NCI-H1417 (cell line): ENCODE measurements at regions not wholly inside any gene's neighbourhood (a gene's known extent, or its start where the extent isn't known, plus 50 kb on each side); places are given as distances from the start of the nearest gene placed in this dataset.

Experiments
- DNase-seq, 3 experiments: peaks; one replicate each; lab custom pipeline; 2025; lab: John Stamatoyannopoulos, UW

DNA sequence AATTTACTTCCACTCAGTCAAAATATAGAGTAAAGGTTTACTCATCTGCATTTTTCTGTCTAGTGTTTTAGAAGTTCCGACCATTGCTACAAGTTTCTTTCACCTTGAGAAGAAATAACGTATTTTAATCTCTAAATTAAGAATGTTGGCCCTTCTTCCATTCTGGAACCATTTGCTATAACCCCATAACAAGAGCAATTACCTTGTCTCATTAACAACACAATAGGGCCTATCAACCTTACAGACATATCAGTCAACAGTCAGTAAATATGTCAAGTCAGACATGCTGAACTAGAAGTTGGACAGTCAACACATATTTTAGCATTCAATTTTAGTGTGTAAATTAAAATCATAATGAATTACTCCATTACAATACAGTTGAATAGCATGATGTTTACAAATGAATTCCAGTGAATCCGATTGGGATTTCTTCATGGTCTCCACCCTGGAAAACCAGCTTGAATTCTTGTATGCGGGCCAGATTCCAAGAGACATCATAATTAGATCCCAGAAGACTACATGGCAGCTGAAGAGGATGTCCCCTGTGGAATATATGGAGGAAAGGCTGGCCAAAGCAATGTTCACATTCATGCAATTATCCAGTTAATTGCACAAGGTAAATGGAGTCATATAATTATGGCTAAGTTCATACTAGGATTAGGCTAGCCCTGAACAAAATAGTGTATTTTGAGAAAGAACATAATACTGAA, 196.2 kb upstream of the TARS1 start:
- no peak for DNase-seq

DNA sequence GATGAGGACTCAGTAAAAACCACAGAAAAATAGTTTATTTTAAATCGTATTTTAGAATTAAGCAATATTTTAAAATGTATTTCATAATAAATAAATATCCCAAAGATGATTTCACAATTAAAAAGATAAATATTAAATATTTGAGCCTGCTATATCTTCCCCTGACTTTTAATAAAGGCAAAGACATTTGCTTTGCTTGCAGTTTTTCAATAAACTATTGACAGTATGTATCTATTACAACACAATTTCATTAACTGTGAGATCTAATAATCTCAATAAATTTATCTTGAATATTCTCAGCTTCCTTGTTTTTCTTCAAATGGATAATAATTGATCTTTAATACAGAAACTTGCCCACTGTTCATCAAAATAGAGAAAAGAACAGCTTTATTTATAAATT, 186.2 kb upstream of the TARS1 start:
- no peak for DNase-seq

DNA sequence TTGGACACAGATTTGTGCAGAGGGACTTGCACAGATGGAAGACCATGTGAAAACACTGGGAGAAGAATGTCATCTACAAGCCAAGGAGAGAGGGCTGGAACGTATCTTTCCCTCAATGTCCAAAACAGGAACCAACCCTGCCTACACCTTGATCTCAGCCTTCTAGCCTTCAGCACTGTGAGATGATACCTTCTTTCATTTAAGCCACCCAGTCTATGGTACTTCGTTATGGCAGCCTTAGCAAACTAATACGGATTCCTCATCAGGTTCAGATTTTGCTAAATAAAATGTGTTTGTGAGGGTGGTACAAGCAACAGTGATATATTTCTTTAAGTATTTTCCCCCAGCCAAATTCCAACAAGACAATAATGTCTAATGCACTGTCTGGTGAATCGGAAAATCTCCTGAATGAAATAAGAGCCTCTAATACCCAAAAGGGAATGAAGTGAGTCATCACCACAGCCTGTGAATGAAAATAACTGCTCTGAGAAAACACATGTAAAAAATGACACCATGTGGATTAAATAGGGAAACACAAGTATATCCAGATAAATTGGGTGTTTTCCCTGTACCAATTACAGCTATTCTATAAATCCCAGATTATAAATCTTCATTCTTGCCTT, 182.8 kb upstream of the TARS1 start:
- no peak for DNase-seq

- DNase-seq, result no peak
These were observed 182.2 kb upstream of the TARS1 start for GRCh38 chr5:33258553-33258952.

DNA sequence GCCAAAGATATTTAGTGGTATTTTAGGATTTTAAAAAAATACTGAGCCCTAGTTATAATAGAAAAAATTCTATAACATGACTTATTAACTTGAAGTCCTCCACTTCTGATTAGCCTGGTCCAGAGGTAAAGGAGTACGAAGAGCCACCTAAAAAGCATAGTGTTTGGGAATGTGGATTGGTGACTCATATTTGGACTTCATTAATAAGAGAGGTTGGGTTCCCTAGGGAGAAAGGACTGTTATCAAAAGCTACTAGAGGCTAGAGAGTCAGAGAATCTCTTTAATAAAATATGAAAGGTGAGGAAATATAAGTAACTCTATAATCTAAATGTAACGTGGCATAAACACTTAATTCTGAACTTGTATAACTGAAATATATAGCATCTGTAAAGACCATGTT, 180.7 kb upstream of the TARS1 start:
- DNase-seq, result no peak

GRCh38 chr5:33261305-33261704, 179.5 kb upstream of the TARS1 start:
- DNase-seq, result no peak

- no peak for DNase-seq
These were observed 179.0 kb upstream of the TARS1 start for GRCh38 chr5:33261747-33262146.

GRCh38 chr5:33267801-33268200, 173.0 kb upstream of the TARS1 start:
- DNase-seq, result no peak

DNA sequence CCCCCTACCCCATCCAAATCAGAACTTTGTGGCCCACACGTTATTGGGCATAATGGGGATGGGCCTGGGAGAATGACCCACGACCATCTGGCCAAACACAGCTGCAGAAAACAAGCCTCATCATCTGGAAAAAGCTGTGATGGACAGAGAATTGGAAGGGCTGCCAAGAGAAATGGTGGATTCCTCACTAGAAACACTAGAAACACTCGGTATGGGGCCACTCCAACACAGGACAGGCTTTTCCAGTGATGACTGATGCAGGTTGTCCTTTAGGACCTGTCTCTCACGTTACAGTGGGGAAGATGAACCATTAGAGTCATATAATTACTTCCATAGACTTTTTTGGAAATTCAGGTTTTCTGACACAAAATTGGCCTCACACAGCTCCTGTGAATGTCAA, 172.4 kb upstream of the TARS1 start:
- no peak for DNase-seq

DNA sequence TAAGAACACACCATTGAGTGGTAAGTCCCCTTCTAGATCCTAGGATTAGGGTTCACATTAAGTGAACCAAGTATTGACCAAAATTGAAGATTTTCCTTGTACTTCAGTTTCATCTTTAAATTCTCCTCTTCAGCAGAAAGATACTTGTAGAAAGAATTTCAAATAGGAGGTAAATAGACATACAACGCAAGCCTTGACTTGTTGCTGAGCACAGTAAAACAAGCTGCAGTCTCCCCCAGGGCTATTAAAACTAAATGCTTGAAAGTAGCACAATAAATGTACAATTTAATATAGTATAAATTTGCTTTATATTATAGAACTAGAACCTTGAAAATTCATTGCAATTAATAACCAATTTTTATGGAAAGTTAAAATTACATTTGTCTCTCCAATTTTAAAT, 170.1 kb upstream of the TARS1 start:
- no peak for DNase-seq

DNA sequence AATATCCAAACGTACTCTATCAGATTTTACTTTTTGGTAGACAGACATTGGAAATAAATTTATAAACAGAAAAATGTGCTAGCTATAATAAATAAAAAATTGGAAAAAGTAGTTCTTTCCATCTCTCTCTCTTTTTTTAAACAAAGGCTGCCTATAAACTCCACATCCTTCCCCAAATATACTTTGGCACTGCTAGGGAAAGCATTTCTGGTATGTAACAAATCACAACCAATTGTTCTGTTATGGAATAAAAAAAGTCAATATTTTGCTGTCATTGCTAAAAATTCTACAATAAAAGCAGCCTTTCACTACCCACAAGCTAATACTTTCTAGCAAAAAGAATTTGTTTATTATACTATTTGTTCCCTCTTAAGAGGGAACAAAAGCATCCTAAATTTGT, 169.2 kb upstream of the TARS1 start:
- DNase-seq, result no peak

- DNase-seq, result no peak
These were observed 168.5 kb upstream of the TARS1 start for GRCh38 chr5:33272288-33272687.

- DNase-seq, result no peak
These were observed 166.8 kb upstream of the TARS1 start for GRCh38 chr5:33273985-33274384.

DNA sequence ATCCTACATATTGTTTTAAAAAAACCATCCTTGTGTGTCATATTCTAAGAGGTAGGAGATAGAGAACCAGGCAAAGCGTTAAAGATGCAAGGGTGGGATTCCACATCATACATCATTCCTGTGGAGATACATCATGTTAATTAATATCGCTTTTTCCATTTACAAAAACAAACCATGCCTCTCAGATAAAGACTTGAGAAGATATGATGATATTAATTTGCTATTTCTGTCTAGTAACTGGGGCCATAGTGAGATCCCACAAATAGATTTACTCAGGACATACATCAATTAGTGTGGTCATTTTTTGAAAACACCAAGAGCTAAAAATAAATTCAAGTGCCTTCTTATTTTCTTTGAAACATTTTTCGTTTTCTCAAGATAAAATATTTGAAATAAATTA, 165.4 kb upstream of the TARS1 start:
- no peak for DNase-seq

DNA sequence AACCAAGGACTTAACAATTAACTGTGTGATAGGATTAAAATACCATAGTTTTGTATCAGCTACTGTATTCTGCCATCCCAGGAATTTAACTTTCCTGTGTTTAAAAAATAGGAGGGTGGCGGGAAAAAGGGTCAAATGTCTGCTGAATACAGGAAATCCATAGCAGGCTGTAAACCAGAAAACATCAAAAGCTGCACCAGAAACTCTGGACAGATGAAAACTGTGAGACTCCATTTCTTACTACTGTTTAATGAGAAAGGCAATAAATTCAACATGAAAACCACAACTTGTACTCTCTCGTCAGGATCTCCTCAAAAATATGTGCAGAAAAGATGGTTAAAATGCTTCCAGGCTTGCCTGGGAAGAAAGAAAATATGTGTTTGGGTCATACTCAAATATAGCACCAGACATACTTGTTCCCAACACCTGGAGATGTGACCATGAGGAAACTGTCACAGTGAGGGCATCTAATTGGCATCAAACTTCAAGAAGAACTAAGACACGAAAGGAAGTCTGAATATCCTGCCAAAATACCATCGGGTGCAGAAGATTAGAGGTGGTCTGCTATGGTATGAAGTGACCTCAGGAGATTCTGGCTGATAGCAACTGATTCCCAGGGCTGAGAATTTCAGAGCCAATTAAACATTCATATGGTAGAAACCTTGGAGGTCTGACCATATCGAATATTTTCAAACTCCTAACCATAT, 164.7 kb upstream of the TARS1 start:
- no peak for DNase-seq

GRCh38 chr5:33276628-33276950, 164.2 kb upstream of the TARS1 start:
- DNase-seq, result no peak

- DNase-seq, result no peak
These were observed 163.6 kb upstream of the TARS1 start for GRCh38 chr5:33277061-33277650.

DNA sequence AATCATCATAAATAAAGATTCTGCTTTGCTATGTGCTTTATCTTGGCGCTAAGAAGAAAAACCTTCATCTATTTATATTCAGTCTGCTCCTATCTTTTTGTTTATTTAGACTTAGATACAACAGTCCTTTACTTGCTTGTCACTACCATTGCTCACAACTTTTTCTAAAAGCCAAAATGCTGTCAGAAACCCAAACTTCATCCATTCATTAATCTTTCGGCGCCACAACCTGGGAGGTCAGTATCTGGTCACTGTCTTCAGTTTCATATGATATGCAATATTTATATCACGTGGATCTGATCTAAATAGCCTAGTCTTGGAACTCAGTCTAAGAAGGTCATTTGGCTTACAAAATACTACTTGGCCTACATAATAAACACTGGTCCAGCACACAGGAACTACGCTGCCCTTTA, 159.3 kb upstream of the TARS1 start:
- no peak for DNase-seq

DNA sequence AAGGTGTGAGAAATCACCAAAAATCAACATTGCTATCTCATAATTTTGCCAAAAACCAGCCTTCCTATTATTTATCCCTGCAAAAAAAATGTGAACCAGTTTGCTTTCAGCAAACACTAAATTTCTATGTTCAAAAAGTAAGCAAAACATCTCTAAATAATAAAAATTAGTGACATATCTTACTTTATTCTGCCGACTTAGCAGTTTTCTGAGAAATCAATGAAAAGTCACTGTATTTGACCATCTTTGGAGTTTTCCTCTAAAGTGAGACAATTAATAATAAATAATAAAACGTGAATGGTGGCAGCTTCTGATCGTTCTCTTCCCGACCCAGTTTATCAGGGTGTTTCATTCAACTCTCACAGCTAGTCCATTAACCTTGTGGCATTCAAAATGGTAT, 158.6 kb upstream of the TARS1 start:
- no peak for DNase-seq

GRCh38 chr5:33282696-33283095, 158.1 kb upstream of the TARS1 start:
- DNase-seq, result no peak

DNA sequence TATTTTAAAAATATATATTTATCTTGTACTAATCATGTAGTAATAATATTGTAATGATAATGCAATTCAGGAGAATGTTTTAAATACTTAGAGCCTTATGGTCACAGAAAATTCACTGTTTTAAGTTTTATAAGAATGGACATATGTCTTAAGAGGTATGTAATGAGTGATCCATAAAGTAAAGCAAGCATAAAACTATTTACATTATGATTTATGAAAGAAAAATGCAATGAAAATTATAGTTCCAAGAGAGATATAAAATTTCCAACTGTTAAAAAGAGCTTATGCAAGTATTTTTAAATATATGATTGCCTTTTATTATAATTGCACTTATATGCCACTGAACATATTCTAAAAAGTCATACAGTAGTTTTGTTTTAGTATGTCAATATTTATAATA, 157.5 kb upstream of the TARS1 start:
- DNase-seq, result no peak

DNA sequence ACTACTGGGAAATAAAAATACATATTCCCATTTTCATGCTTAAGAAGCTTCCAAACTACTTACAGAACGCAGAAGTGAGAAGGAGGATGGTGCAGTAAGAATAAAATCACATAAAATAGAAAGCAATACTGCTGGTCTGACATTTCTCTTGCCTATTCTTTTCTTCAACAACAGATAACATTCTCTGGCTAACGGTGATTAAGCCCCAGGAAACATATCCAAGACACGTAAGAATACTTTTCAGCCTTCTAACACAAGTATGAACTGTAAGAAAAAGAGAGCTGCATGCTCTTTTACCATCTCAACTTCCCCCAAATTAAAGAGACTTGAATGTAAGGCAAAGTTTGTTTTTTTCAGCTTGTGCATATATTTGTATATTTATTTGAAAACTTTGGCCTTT, 156.1 kb upstream of the TARS1 start:
- no peak for DNase-seq

DNA sequence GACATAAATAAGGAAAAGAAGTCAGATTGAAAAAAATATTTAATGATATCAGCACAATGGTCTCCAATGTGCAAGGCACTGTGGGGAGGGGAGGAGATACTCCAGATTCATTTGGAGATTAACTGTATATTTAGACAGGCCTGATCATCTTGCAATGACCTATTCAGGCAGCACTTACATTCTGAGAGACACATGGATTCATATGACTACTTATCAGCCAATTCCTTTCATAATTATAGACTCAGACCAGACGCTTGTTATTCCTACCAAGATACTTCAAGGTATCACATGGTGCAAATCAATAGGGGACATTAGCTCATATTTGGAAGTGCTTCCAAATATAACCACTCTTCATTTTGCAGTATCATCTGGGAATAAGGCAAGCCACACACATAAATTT, 153.5 kb upstream of the TARS1 start:
- peak in 1 of 3 experiments; percentile 16 for DNase-seq
